SK-N-SH treated with all-trans-retinoic acid at 6 μM for 48 hours (cell line): ENCODE measurements at regions not wholly inside any gene's neighbourhood (a gene's known extent, or its start where the extent isn't known, plus 50 kb on each side); places are given as distances from the start of the nearest gene placed in this dataset.
"Not testable (repeated sequence)": the region's sequence is repeated elsewhere in the genome, so short reads cannot be mapped to it uniquely, and the experiment has no call there.

Experiments used
- ZFP3 ChIP-seq: fragments of 250-450 bp; sonication (Bioruptor Pico); IDR thresholded peaks from 2 replicates; pipeline ENCODE4 v1.5.0; 2020; ENCODE audit warnings: mild to moderate bottlenecking, moderate library complexity
- ZFP30 ChIP-seq: fragments of 450-650 bp; formaldehyde crosslinking; IDR thresholded peaks from 2 replicates; pipeline ENCODE4 v1.5.0; 2022; ENCODE audit warnings: mild to moderate bottlenecking, moderate library complexity

DNA sequence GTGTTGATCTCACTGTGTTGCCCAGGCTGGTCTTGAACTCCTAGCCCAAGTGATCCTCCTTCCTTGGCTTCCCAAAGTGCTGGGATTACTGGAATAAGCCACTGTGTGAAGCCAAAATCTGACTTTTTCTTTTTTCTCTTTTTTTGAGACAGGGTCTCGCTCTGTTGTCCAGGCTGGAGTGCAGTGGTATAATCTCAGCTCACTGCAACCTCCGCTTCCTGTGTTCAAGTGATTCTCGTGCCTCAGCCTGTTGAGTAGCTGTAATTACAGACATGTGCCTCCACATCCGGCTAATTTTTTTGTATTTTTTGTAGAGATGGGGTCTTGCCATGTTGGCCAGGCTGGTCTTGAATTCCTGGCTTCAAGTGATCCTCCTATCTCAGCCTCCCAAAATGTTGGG is 61.3 kb downstream of the IRX5 start:
- not testable (repeated sequence) for TF ChIP-seq ZFP3, ZFP30 (CRISPR knock-in tag)
